GM21528 (cell line): ENCODE measurements at regions not wholly inside any gene's neighbourhood (a gene's known extent, or its start where the extent isn't known, plus 50 kb on each side); places are given as distances from the start of the nearest gene placed in this dataset.
"Not testable (repeated sequence)": the region's sequence is repeated elsewhere in the genome, so short reads cannot be mapped to it uniquely, and the experiment has no call there.

Experiments used
- ATAC-seq: cut with Tn5 transposase; IDR thresholded peaks from one replicate; pipeline ENCODE4 v1.9.1; 2021; ENCODE audit warnings: mild to moderate bottlenecking, moderate library complexity; ENCODE audit not compliant: unreplicated experiment, low FRiP score

- ATAC-seq: no peak
Observed at GRCh38 chr1:232579958-232580941, 49.7 kb downstream of the SIPA1L2 start.

GRCh38 chr1:232579466-232579865 lies 50.5 kb downstream of the SIPA1L2 start:
- ATAC-seq: no peak

- no peak for ATAC-seq
Observed at GRCh38 chr1:232578651-232579195, 51.2 kb downstream of the SIPA1L2 start.

GRCh38 chr1:232577772-232578171 lies 52.2 kb downstream of the SIPA1L2 start:
- ATAC-seq: no peak

- no peak for ATAC-seq
Observed at GRCh38 chr1:232576537-232576936, 53.4 kb downstream of the SIPA1L2 start.

GRCh38 chr1:232575763-232576040 lies 54.2 kb downstream of the SIPA1L2 start:
- ATAC-seq: no peak

- ATAC-seq: no peak
Observed at GRCh38 chr1:232574889-232575762, 54.8 kb downstream of the SIPA1L2 start.

- no peak for ATAC-seq
Observed at GRCh38 chr1:232574077-232574476, 55.9 kb downstream of the SIPA1L2 start.

GRCh38 chr1:232571523-232571922 lies 58.4 kb downstream of the SIPA1L2 start:
- no peak for ATAC-seq

GRCh38 chr1:232570007-232570406 lies 59.9 kb downstream of the SIPA1L2 start:
- no peak for ATAC-seq

- ATAC-seq: not testable (repeated sequence)
Observed at GRCh38 chr1:232569554-232569921, 60.4 kb downstream of the SIPA1L2 start.

GRCh38 chr1:232568906-232569553 lies 60.9 kb downstream of the SIPA1L2 start:
- no peak for ATAC-seq

- no peak for ATAC-seq
Observed at GRCh38 chr1:232568331-232568852, 61.5 kb downstream of the SIPA1L2 start.

- no peak for ATAC-seq
Observed at GRCh38 chr1:232566093-232566492, 63.8 kb downstream of the SIPA1L2 start.

GRCh38 chr1:232562855-232563510 lies 67.0 kb downstream of the SIPA1L2 start:
- no peak for ATAC-seq

GRCh38 chr1:232561381-232561780 lies 68.6 kb downstream of the SIPA1L2 start:
- no peak for ATAC-seq

- ATAC-seq: no peak
Observed at GRCh38 chr1:232560940-232561339, 69.0 kb downstream of the SIPA1L2 start.

- ATAC-seq: no peak
Observed at GRCh38 chr1:232558954-232559353, 71.0 kb downstream of the SIPA1L2 start.

- ATAC-seq: no peak
Observed at GRCh38 chr1:232557502-232558191, 72.3 kb downstream of the SIPA1L2 start.
